CD4-positive, alpha-beta T cell (primary cell): ENCODE measurements at regions not wholly inside any gene's neighbourhood (a gene's known extent, or its start where the extent isn't known, plus 50 kb on each side); places are given as distances from the start of the nearest gene placed in this dataset.

ENCODE experiments used
- ATAC-seq: fragments of 200-7000 bp; cut with Tn5 transposase; one replicate; pipeline ENCODE4 v1.10.0; 2022; ENCODE audit warnings: mild to moderate bottlenecking; ENCODE audit not compliant: poor library complexity
- CTCF ChIA-PET: fragments of 350-600 bp; sonication (Branson Sonifier 250); formaldehyde crosslinking; loops from one replicate; lab custom pipeline; 2021; ENCODE audit warnings: antibody characterized with exemption, inconsistent platforms; lab: Charles Lee
- POLR2A ChIA-PET: fragments of 350-600 bp; sonication (Branson Sonifier 250); formaldehyde crosslinking; loops from one replicate; lab custom pipeline; 2021; ENCODE audit warnings: antibody characterized with exemption, inconsistent platforms; lab: Charles Lee
- DNase-seq, 14 experiments: peaks; one replicate each; pipeline ENCODE4 v3.0.0-alpha.2; 2013 to 2020; ENCODE audit warnings: mixed read lengths in 2 of 14
- H3K27ac ChIP-seq, 2 donors: one replicate each; pipeline versions ENCODE4 v1.5.1 to v1.7.0; 2013; ENCODE audit warnings: low read length in 2 of 2, low read depth in 1 of 2, mild to moderate bottlenecking in 1 of 2
- H3K27me3 ChIP-seq, 2 experiments: 1 replicate in 1 of 2; 2 replicates in 1 of 2; pipeline versions ENCODE4 v1.6.1 to v1.7.0; 2013; ENCODE audit warnings: low read length in 2 of 2, control low read depth in 1 of 2, mild to moderate bottlenecking in 1 of 2, moderate library complexity in 1 of 2; ENCODE audit not compliant: insufficient read depth in 2 of 2, control insufficient read depth in 1 of 2
- H3K36me3 ChIP-seq: one replicate; pipeline ENCODE4 v1.6.1; 2013; ENCODE audit warnings: low read length, control low read depth; ENCODE audit not compliant: insufficient read depth
- H3K4me1 ChIP-seq: one replicate; pipeline ENCODE4 v1.6.1; 2013; ENCODE audit warnings: low read length, control low read depth; ENCODE audit not compliant: insufficient read depth
- H3K4me3 ChIP-seq: one replicate; pipeline ENCODE4 v1.5.1; 2013; ENCODE audit warnings: mild to moderate bottlenecking, low read length, moderate library complexity
- H3K9me3 ChIP-seq, 2 experiments: 1 replicate in 1 of 2; 2 replicates in 1 of 2; pipeline versions ENCODE4 v1.6.1 to v1.7.0; 2013; ENCODE audit warnings: low read length in 2 of 2, mild to moderate bottlenecking in 2 of 2, control low read depth in 1 of 2, moderate library complexity in 1 of 2; ENCODE audit not compliant: control insufficient read depth in 1 of 2, insufficient read depth in 1 of 2
- H3K27ac Mint-ChIP-seq: one replicate; pipeline ENCODE4 v1.8.0; 2020; ENCODE audit warnings: mixed read lengths
- H3K27me3 Mint-ChIP-seq: one replicate; pipeline ENCODE4 v1.8.0; 2021; ENCODE audit warnings: mixed read lengths
- H3K36me3 Mint-ChIP-seq: one replicate; pipeline ENCODE4 v1.8.0; 2021; ENCODE audit warnings: low read depth, mixed read lengths
- H3K4me1 Mint-ChIP-seq: one replicate; pipeline ENCODE4 v1.8.0; 2021; ENCODE audit warnings: low read depth, mixed read lengths
- H3K4me3 Mint-ChIP-seq: one replicate; pipeline ENCODE4 v1.8.0; 2020; ENCODE audit warnings: mild to moderate bottlenecking, mixed read lengths
- H3K9me3 Mint-ChIP-seq: one replicate; pipeline ENCODE4 v1.8.0; 2020; ENCODE audit warnings: mixed read lengths
- intact Hi-C, 2 experiments: fragments of 100-400 bp; cut with DNase I in 1 of 2; cut with micrococcal nuclease in 1 of 2; formaldehyde crosslinking; loops; one replicate each; pipeline versions ENCODE4 v1.15.1 to v1.9.0; 2023 to 2025; cut with DNase I, micrococcal nuclease
- TF ChIP-seq, protein P1 (sequence below): fragments of 200-600 bp; IDR thresholded peaks from one replicate; pipeline ENCODE4 v1.8.0; 2022; ENCODE audit warnings: antibody characterized with exemption, mild to moderate bottlenecking

DNA sequence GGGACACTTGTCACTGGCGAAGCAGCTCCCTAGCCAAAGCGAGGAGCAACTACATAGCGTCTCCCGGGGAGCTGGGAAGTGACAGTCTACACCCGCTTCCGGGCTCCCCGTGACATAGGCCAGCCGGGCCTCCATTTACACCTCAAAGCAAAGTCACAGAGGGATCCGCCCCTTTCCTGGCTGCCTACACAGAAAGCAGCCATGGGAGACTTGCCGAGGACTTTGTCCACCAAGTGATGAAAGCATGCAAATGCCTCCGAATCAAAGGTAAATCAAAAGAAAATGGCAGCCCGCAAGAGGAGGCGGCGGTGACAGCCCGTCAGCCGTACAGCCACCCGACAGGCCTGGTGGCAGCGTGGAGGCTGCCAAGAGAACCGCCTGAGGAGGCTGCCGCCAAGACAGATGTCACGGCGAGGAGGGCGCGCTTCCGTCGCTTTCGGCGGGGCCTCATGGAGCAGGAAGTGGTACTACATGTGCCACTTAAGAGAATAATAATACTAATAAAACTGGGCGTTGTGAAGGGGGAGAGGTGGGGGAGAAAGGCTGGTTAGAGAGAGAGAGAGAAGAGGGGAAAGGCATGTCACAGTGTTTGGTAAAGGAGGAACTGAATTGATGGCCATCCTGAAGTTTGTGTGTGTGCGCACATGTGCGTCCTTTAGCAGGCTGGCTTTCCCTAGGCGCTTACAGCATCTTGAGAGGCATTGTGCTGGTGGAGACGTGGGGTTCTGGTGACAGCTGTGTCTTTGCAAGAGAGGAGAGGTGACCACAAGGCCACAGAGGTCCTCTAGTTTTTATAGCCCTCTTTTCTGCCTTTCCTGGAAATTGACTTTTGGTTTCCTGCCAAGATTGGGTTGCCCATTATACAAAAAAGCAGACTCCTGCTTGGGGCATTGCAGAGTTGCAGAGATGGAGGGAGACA lies 661.7 kb downstream of the VRK1 start:
- Histone ChIP-seq H3K27me3 (no peaks in the 10 kb centered on the region), H3K27ac (peak overlapping the region; percentile 76 to 89), H3K4me1 (peaks cover 42% of the 10 kb centered on the region), H3K9me3 (peaks cover 5 to 16% of the 10 kb centered on the region in 2 experiments), H3K36me3 (peaks cover 23% of the 10 kb centered on the region), H3K4me3 (peak overlapping the region; percentile 61)
- CTCF ChIA-PET: interaction anchor here (1.3 kb wide), 1 partner anchor 144 kb away, joined by 3 read pairs; no protein-coding TSS in a partner anchor
- peaks cover 52% of the 10 kb centered on the region for H3K36me3 Mint-ChIP-seq
- POLR2A ChIA-PET: interaction anchor here (0.5 to 1.5 kb wide), 9 partner anchors 10 to 1781 kb away, joined by 3 to 12 read pairs (median 4); no protein-coding TSS in a partner anchor
- intact Hi-C loops: loop anchor here (2.0 to 5.0 kb wide), 3 partner anchors 144 to 1813 kb away; partner anchors contain the start of gene BCL11B (in 1 of the 2)
- peak; percentile 86 for ATAC-seq
- no peaks in the 10 kb centered on the region for H3K9me3 Mint-ChIP-seq
- H3K27me3 Mint-ChIP-seq: no peaks in the 10 kb centered on the region
- peak overlapping the region; percentile 98 for H3K27ac Mint-ChIP-seq
- TF ChIP-seq, protein P1, sequence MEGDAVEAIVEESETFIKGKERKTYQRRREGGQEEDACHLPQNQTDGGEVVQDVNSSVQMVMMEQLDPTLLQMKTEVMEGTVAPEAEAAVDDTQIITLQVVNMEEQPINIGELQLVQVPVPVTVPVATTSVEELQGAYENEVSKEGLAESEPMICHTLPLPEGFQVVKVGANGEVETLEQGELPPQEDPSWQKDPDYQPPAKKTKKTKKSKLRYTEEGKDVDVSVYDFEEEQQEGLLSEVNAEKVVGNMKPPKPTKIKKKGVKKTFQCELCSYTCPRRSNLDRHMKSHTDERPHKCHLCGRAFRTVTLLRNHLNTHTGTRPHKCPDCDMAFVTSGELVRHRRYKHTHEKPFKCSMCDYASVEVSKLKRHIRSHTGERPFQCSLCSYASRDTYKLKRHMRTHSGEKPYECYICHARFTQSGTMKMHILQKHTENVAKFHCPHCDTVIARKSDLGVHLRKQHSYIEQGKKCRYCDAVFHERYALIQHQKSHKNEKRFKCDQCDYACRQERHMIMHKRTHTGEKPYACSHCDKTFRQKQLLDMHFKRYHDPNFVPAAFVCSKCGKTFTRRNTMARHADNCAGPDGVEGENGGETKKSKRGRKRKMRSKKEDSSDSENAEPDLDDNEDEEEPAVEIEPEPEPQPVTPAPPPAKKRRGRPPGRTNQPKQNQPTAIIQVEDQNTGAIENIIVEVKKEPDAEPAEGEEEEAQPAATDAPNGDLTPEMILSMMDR: no peak
- DNase-seq: peak; percentile 70 to 94 (median 80)
- peaks cover 65% of the 10 kb centered on the region for H3K4me1 Mint-ChIP-seq
- peak overlapping the region; percentile 92 for H3K4me3 Mint-ChIP-seq

DNA sequence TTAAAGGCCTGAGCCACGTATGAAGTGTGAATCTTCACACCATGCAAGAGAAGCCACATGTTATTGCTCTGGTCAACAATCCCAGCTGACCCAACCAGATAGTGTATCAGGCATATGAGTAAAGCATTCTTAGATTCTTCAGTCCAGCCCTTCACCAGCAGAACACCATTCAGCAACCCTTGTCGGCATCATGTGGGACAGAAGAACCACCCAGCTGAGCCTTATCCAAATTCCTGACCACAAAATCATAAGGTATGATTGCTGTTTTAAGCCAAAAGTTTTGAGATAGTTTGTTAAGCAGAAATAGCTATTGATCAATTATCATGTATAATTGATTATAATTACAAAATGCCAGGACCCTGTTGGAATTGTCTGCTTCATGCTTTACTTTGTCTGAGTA lies 664.9 kb downstream of the VRK1 start:
- Mint-ChIP-seq H3K9me3 (no peaks in the 10 kb centered on the region), H3K4me1 (peaks cover 71% of the 10 kb centered on the region), H3K4me3 (no peak overlapping the region), H3K36me3 (peaks cover 79% of the 10 kb centered on the region), H3K27me3 (no peaks in the 10 kb centered on the region), H3K27ac (no peak overlapping the region)
- no peak overlapping the region for H3K4me3 ChIP-seq
- intact Hi-C loops: no loop called here
- no peak overlapping the region for H3K27ac ChIP-seq
- ChIA-PET POLR2A (interaction anchor here (1.1 kb wide), 1 partner anchor 15 kb away, joined by 3 read pairs; no protein-coding TSS in a partner anchor), CTCF (no interaction called here)
- ATAC-seq (no peak), DNase-seq (no peak)
- peaks cover 30% of the 10 kb centered on the region for H3K4me1 ChIP-seq
- peaks cover 5 to 16% of the 10 kb centered on the region in 2 experiments for H3K9me3 ChIP-seq
- TF ChIP-seq, protein P1: no peak
- no peaks in the 10 kb centered on the region for H3K27me3 ChIP-seq
- peaks cover 32% of the 10 kb centered on the region for H3K36me3 ChIP-seq

DNA sequence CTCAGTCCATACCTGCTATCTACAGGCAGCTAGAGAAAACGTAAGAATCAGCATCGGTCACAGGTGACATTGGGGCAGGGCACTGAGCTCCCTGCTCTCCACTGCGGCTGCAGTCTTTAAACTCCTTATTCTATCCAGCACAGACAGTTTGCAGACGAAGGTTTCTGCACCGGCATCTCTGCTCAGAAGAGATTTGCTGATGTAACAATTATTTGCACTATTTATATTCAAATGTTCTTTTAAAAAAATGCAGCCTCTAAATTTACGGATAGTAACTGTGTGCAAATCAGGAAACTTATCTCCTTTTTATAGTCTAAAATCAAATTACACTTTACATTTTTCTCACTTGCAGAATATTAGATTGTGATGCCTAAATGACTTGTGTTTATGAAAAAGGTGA lies 671.0 kb downstream of the VRK1 start:
- H3K27me3 Mint-ChIP-seq: no peaks in the 10 kb centered on the region
- ChIA-PET POLR2A (interaction anchor here (0.6 to 1.7 kb wide), 2 partner anchors 10 to 381 kb away, joined by 3 to 7 read pairs; no protein-coding TSS in a partner anchor), CTCF (no interaction called here)
- H3K4me1 Mint-ChIP-seq: peaks cover 46% of the 10 kb centered on the region
- DNase-seq (no peak), ATAC-seq (no peak)
- H3K36me3 Mint-ChIP-seq: peaks cover 74% of the 10 kb centered on the region
- intact Hi-C loops: no loop called here
- TF ChIP-seq, protein P1: no peak
- no peak overlapping the region for H3K4me3 Mint-ChIP-seq
- no peak overlapping the region for H3K4me3 ChIP-seq
- no peak overlapping the region for H3K27ac Mint-ChIP-seq
- peaks cover 13% of the 10 kb centered on the region for H3K36me3 ChIP-seq
- no peaks in the 10 kb centered on the region for H3K27me3 ChIP-seq
- H3K27ac ChIP-seq: no peak overlapping the region
- H3K9me3 Mint-ChIP-seq: no peaks in the 10 kb centered on the region
- H3K4me1 ChIP-seq: no peaks in the 10 kb centered on the region
- H3K9me3 ChIP-seq: no peaks in the 10 kb centered on the region
